Liver (tissue), 8 donors: ENCODE measurements at regions not wholly inside any gene's neighbourhood (a gene's known extent, or its start where the extent isn't known, plus 50 kb on each side); places are given as distances from the start of the nearest gene placed in this dataset.

Experiments used
- DNase-seq: peaks from one replicate; pipeline ENCODE4 v3.0.0-alpha.2; 2017; ENCODE audit warnings: low spot score
- H3K27ac ChIP-seq, 2 donors: one replicate each; pipeline ENCODE4 v1.7.0; 2013; ENCODE audit warnings: inconsistent platforms in 2 of 2, low read length in 2 of 2, control low read depth in 1 of 2, low read depth in 1 of 2, mild to moderate bottlenecking in 1 of 2
- H3K27me3 ChIP-seq, 4 donors: one replicate each; pipeline versions ENCODE4 v1.6.1 to v1.7.0; 2013; ENCODE audit warnings: low read length in 3 of 4, inconsistent platforms in 1 of 4, mild to moderate bottlenecking in 1 of 4, moderate library complexity in 1 of 4; ENCODE audit not compliant: control insufficient read depth in 4 of 4, insufficient read depth in 4 of 4
- H3K36me3 ChIP-seq, 4 donors: one replicate each; pipeline versions ENCODE4 v1.6.1 to v1.7.0; 2013; ENCODE audit warnings: low read length in 3 of 4, mild to moderate bottlenecking in 3 of 4, low read depth in 1 of 4, moderate library complexity in 1 of 4; ENCODE audit not compliant: control insufficient read depth in 4 of 4, insufficient read depth in 3 of 4
- H3K4me1 ChIP-seq, 4 donors: one replicate each; pipeline versions ENCODE4 v1.6.1 to v1.7.0; 2013; ENCODE audit warnings: low read length in 3 of 4, mild to moderate bottlenecking in 3 of 4, moderate library complexity in 1 of 4; ENCODE audit not compliant: control insufficient read depth in 4 of 4, insufficient read depth in 4 of 4
- H3K4me3 ChIP-seq, 3 donors: one replicate each; pipeline versions ENCODE4 v1.6.1 to v1.7.0; 2013; ENCODE audit warnings: low read length in 3 of 3, control low read depth in 1 of 3, low read depth in 1 of 3, mild to moderate bottlenecking in 1 of 3
- H3K9ac ChIP-seq, 2 donors: one replicate each; pipeline ENCODE4 v1.7.0; 2013; ENCODE audit warnings: low read length in 2 of 2, mild to moderate bottlenecking in 2 of 2, moderate library complexity in 2 of 2, control low read depth in 1 of 2, low read depth in 1 of 2
- H3K9me3 ChIP-seq, 4 donors: one replicate each; pipeline versions ENCODE4 v1.6.1 to v1.7.0; 2013; ENCODE audit warnings: low read length in 3 of 4; ENCODE audit not compliant: control insufficient read depth in 4 of 4
- EGR1 ChIP-seq, 2 donors: IDR thresholded peaks; 2 replicates each; pipeline ENCODE4 v1.6.1; 2016 to 2018; ENCODE audit warnings: antibody characterized with exemption in 2 of 2, low read depth in 2 of 2
- FOXA1 ChIP-seq: IDR thresholded peaks from 2 replicates; pipeline ENCODE4 v1.6.1; 2016; ENCODE audit warnings: antibody characterized with exemption
- FOXA2 ChIP-seq: IDR thresholded peaks from 2 replicates; pipeline ENCODE4 v1.6.1; 2016; ENCODE audit warnings: antibody characterized with exemption
- GABPA ChIP-seq, 2 donors: IDR thresholded peaks in 1 of 2; conservative IDR thresholded peaks in 1 of 2; 2 replicates each; pipeline ENCODE4 v1.6.1; 2016; ENCODE audit warnings: antibody characterized with exemption in 2 of 2, mild to moderate bottlenecking in 1 of 2, moderate library complexity in 1 of 2
- HNF4A ChIP-seq, 2 donors: conservative IDR thresholded peaks; 2 replicates each; pipeline ENCODE4 v1.6.1; 2016; ENCODE audit warnings: antibody characterized with exemption in 2 of 2, mild to moderate bottlenecking in 2 of 2
- HNF4G ChIP-seq: IDR thresholded peaks from 2 replicates; pipeline ENCODE4 v1.6.1; 2016; ENCODE audit warnings: antibody characterized with exemption
- JUND ChIP-seq, 2 donors: IDR thresholded peaks; 2 replicates each; pipeline ENCODE4 v1.6.1; 2016; ENCODE audit warnings: antibody characterized with exemption in 2 of 2
- NR2F2 ChIP-seq: IDR thresholded peaks from 2 replicates; pipeline ENCODE4 v1.6.1; 2016; ENCODE audit warnings: antibody characterized with exemption
- RAD21 ChIP-seq, 2 donors: IDR thresholded peaks; 2 replicates each; pipeline ENCODE4 v1.6.1; 2016; ENCODE audit warnings: antibody characterized with exemption in 2 of 2, mild to moderate bottlenecking in 2 of 2
- RXRA ChIP-seq, 2 donors: IDR thresholded peaks; 2 replicates each; pipeline ENCODE4 v1.6.1; 2017 to 2018; ENCODE audit warnings: antibody characterized with exemption in 2 of 2, mild to moderate bottlenecking in 1 of 2
- SP1 ChIP-seq: IDR thresholded peaks from 2 replicates; pipeline ENCODE4 v1.6.1; 2018; ENCODE audit warnings: antibody characterized with exemption, mild to moderate bottlenecking
- TAF1 ChIP-seq: conservative IDR thresholded peaks from 2 replicates; pipeline ENCODE4 v1.6.1; 2016; ENCODE audit warnings: antibody characterized with exemption, mild to moderate bottlenecking
- YY1 ChIP-seq: IDR thresholded peaks from 2 replicates; pipeline ENCODE4 v1.6.1; 2016; ENCODE audit warnings: antibody characterized with exemption, mild to moderate bottlenecking
- WGBS: extraction: QIAGEN DNeasy Blood & Tissue Kit; methylation state at CpG from one replicate; pipeline ENCODE4 v1.1.7; 2013; 5-methylcytosine and 5-hydroxymethylcytosine counted together
- TF ChIP-seq, protein P1 (sequence below): IDR thresholded peaks from 2 replicates; pipeline ENCODE4 v1.6.1; 2016; ENCODE audit warnings: antibody characterized with exemption
- TF ChIP-seq, protein P2 (sequence below): fragments of 150-350 bp; IDR thresholded peaks from 2 replicates; pipeline ENCODE4 v1.5.1; 2017; ENCODE audit warnings: improper control_type of control experiment, low read depth, low read length; ENCODE audit not compliant: missing input control
- TF ChIP-seq, protein P3 (sequence below): IDR thresholded peaks from 2 replicates; pipeline ENCODE4 v1.6.1; 2016; ENCODE audit warnings: antibody characterized with exemption, mild to moderate bottlenecking
- TF ChIP-seq, protein P4 (sequence below): IDR thresholded peaks from 2 replicates; pipeline ENCODE4 v1.6.1; 2016; ENCODE audit warnings: antibody characterized with exemption
- TF ChIP-seq, protein P5 (sequence below): IDR thresholded peaks from 2 replicates; pipeline ENCODE4 v1.6.1; 2016; ENCODE audit warnings: antibody characterized with exemption
- donor health status: healthy.
- donor health status: healthy.
- donor health status: healthy.
- donor health status: healthy.
- donor health status: healthy.

DNA sequence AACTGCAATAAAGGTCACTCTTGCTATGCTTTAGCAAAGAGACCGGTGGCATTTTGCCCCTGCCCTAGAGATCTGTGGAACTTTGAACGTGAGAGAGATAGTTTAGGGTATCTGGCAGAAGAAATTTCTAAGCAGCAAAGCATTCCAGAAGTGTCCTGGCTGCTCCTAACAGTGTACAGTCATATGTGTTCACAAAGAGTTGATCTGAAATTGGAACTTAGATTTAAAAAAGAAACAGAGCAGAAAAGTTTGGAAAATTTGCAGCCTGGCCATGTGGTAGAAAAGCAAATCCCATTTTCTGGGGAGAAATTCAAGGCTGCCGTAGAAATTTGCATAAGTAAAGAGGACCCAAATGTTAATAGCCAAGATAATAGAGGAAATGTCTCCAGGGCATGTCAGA is 169.2 kb downstream of the FGF1 start:
- DNase-seq: no peak
- Histone ChIP-seq H3K36me3 (no peaks in the 10 kb centered on the region), H3K4me3 (no peak overlapping the region), H3K4me1 (peaks cover 6 to 36% (median 21%) of the 10 kb centered on the region in 4 donors), H3K27me3 (no peaks in the 10 kb centered on the region), H3K27ac (no peak overlapping the region), H3K9ac (no peak overlapping the region), H3K9me3 (peaks cover 0 to 1% (median 0%) of the 10 kb centered on the region in 4 donors)
- WGBS: 76% methylated on average over 3 of the region's 3 CpGs
- no peak for TF ChIP-seq YY1
- TF ChIP-seq, protein P1, sequence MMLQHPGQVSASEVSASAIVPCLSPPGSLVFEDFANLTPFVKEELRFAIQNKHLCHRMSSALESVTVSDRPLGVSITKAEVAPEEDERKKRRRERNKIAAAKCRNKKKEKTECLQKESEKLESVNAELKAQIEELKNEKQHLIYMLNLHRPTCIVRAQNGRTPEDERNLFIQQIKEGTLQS: no peak
- no peak for TF ChIP-seq HNF4G
- TF ChIP-seq RXRA (IDR thresholded peaks at IDR 0.05): no peak
- TF ChIP-seq, protein P2, sequence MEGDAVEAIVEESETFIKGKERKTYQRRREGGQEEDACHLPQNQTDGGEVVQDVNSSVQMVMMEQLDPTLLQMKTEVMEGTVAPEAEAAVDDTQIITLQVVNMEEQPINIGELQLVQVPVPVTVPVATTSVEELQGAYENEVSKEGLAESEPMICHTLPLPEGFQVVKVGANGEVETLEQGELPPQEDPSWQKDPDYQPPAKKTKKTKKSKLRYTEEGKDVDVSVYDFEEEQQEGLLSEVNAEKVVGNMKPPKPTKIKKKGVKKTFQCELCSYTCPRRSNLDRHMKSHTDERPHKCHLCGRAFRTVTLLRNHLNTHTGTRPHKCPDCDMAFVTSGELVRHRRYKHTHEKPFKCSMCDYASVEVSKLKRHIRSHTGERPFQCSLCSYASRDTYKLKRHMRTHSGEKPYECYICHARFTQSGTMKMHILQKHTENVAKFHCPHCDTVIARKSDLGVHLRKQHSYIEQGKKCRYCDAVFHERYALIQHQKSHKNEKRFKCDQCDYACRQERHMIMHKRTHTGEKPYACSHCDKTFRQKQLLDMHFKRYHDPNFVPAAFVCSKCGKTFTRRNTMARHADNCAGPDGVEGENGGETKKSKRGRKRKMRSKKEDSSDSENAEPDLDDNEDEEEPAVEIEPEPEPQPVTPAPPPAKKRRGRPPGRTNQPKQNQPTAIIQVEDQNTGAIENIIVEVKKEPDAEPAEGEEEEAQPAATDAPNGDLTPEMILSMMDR: no peak
- no peak for TF ChIP-seq JUND (IDR thresholded peaks at IDR 0.05)
- TF ChIP-seq SP1: no peak
- TF ChIP-seq, protein P3, sequence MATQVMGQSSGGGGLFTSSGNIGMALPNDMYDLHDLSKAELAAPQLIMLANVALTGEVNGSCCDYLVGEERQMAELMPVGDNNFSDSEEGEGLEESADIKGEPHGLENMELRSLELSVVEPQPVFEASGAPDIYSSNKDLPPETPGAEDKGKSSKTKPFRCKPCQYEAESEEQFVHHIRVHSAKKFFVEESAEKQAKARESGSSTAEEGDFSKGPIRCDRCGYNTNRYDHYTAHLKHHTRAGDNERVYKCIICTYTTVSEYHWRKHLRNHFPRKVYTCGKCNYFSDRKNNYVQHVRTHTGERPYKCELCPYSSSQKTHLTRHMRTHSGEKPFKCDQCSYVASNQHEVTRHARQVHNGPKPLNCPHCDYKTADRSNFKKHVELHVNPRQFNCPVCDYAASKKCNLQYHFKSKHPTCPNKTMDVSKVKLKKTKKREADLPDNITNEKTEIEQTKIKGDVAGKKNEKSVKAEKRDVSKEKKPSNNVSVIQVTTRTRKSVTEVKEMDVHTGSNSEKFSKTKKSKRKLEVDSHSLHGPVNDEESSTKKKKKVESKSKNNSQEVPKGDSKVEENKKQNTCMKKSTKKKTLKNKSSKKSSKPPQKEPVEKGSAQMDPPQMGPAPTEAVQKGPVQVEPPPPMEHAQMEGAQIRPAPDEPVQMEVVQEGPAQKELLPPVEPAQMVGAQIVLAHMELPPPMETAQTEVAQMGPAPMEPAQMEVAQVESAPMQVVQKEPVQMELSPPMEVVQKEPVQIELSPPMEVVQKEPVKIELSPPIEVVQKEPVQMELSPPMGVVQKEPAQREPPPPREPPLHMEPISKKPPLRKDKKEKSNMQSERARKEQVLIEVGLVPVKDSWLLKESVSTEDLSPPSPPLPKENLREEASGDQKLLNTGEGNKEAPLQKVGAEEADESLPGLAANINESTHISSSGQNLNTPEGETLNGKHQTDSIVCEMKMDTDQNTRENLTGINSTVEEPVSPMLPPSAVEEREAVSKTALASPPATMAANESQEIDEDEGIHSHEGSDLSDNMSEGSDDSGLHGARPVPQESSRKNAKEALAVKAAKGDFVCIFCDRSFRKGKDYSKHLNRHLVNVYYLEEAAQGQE: no peak
- TF ChIP-seq, protein P4, sequence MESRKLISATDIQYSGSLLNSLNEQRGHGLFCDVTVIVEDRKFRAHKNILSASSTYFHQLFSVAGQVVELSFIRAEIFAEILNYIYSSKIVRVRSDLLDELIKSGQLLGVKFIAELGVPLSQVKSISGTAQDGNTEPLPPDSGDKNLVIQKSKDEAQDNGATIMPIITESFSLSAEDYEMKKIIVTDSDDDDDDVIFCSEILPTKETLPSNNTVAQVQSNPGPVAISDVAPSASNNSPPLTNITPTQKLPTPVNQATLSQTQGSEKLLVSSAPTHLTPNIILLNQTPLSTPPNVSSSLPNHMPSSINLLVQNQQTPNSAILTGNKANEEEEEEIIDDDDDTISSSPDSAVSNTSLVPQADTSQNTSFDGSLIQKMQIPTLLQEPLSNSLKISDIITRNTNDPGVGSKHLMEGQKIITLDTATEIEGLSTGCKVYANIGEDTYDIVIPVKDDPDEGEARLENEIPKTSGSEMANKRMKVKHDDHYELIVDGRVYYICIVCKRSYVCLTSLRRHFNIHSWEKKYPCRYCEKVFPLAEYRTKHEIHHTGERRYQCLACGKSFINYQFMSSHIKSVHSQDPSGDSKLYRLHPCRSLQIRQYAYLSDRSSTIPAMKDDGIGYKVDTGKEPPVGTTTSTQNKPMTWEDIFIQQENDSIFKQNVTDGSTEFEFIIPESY: no peak
- TF ChIP-seq, protein P5, sequence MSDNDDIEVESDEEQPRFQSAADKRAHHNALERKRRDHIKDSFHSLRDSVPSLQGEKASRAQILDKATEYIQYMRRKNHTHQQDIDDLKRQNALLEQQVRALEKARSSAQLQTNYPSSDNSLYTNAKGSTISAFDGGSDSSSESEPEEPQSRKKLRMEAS: no peak
- no peak for TF ChIP-seq FOXA1
- no peak for TF ChIP-seq FOXA2
- TF ChIP-seq TAF1: no peak
- no peak for TF ChIP-seq GABPA (IDR thresholded peaks at IDR 0.05 in 1 of 2, conservative IDR thresholded peaks at IDR 0.05 in 1 of 2)
- TF ChIP-seq HNF4A (conservative IDR thresholded peaks at IDR 0.05): no peak
- TF ChIP-seq EGR1 (IDR thresholded peaks at IDR 0.05; ENCODE audit: low read depth in 2 of 2): no peak
- TF ChIP-seq NR2F2: no peak
- TF ChIP-seq RAD21 (IDR thresholded peaks at IDR 0.05): no peak
